ENCODE measurements at regions not wholly inside any gene's neighbourhood (a gene's known extent, or its start where the extent isn't known, plus 50 kb on each side); places are given as distances from the start of the nearest gene placed in this dataset.

DNA sequence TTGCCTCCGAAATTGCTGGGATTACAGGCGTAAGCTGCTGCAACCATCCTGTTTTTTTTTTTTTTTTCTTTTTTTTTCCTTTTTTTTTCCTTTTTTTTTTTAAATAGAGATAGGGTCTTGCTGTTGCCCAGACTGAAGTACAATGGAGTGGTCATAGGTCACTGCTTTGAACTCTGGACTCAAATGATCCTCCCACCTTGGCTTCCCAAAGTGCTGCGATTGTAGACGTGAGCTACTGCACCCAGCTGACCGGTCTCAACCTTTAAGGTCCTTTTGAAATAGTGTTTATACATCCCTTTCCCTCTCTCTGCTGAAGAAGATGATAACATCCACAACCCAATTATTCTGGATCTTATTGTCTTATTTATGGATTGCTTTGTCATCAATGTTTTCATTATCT is 548.7 kb downstream of the GBA3 start:
- Histone ChIP-seq H3K23ac (ENCODE audit: insufficient read length, low read depth, low read length) (no peak overlapping the region), H3K27ac (ENCODE audit: insufficient read length, low read depth, low read length) (no peak overlapping the region), H3K9ac (ENCODE audit: extremely low read depth, insufficient read length, low read length) (no peak overlapping the region), H4K20me1 (ENCODE audit: control insufficient read depth, insufficient read depth, insufficient read length) (no peaks in the 10 kb centered on the region), H2BK12ac (ENCODE audit: insufficient read length, low read depth, low read length) (no peak overlapping the region), H4K91ac (ENCODE audit: insufficient read length, low read depth, low read length) (no peak overlapping the region), H3K56ac (ENCODE audit: insufficient read length, low read depth, low read length) (no peak overlapping the region), H3K4ac (ENCODE audit: low read depth, low read length) (no peak overlapping the region), H3K9me3 (ENCODE audit: control insufficient read depth, low read depth, low read length) (no peaks in the 10 kb centered on the region), H2BK15ac (ENCODE audit: low read depth, low read length) (no peak overlapping the region), H2BK120ac (ENCODE audit: low read depth, low read length, poor library complexity, severe bottlenecking) (no peak overlapping the region), H3K79me2 (ENCODE audit: insufficient read depth, low read length) (no peaks in the 10 kb centered on the region), H2AK5ac (ENCODE audit: insufficient read length, low read length) (no peak overlapping the region), H4K8ac (replicated peaks; ENCODE audit: insufficient read length, low read depth, low read length) (no peak overlapping the region), H3K4me1 (ENCODE audit: insufficient read depth, low read length) (no peaks in the 10 kb centered on the region), H2AFZ (ENCODE audit: low read length) (no peak overlapping the region), H3K27me3 (ENCODE audit: insufficient read depth, low read length) (no peaks in the 10 kb centered on the region), H3K79me1 (ENCODE audit: insufficient read depth, low read depth, low read length, poor library complexity, severe bottlenecking) (no peaks in the 10 kb centered on the region), H3K4me2 (ENCODE audit: insufficient read depth, insufficient read length, low read length) (no peak overlapping the region), H2BK20ac (ENCODE audit: low read depth, low read length, poor library complexity, severe bottlenecking) (no peak overlapping the region), H3K14ac (ENCODE audit: insufficient read depth, low read length) (no peak overlapping the region), H3K23me2 (ENCODE audit: insufficient read length, low read depth, low read length, poor library complexity, severe bottlenecking) (no peaks in the 10 kb centered on the region), H3T11ph (ENCODE audit: low read length) (no peak overlapping the region), H3K18ac (ENCODE audit: insufficient read length, low read depth, low read length) (no peak overlapping the region), H2BK5ac (ENCODE audit: insufficient read length, low read length) (no peak overlapping the region), H4K5ac (ENCODE audit: insufficient read length, low read depth, low read length) (no peak overlapping the region)
- Mint-ChIP-seq H3K27me3 (ENCODE audit: low read depth) (no peaks in the 10 kb centered on the region), H3K4me1 (peaks cover 0 to 4% of the 10 kb centered on the region in 2 experiments; a peak in 2 of 4 replicates), H3K36me3 (ENCODE audit: insufficient read depth in 1 of 3, low read depth in 3 of 3) (no peaks in the 10 kb centered on the region), H3K4me3 (no peak overlapping the region), H3K27ac (no peak overlapping the region), H3K9me3 (no peaks in the 10 kb centered on the region; a peak in 1 of 5 replicates)
- TF ChIP-seq, protein P1, sequence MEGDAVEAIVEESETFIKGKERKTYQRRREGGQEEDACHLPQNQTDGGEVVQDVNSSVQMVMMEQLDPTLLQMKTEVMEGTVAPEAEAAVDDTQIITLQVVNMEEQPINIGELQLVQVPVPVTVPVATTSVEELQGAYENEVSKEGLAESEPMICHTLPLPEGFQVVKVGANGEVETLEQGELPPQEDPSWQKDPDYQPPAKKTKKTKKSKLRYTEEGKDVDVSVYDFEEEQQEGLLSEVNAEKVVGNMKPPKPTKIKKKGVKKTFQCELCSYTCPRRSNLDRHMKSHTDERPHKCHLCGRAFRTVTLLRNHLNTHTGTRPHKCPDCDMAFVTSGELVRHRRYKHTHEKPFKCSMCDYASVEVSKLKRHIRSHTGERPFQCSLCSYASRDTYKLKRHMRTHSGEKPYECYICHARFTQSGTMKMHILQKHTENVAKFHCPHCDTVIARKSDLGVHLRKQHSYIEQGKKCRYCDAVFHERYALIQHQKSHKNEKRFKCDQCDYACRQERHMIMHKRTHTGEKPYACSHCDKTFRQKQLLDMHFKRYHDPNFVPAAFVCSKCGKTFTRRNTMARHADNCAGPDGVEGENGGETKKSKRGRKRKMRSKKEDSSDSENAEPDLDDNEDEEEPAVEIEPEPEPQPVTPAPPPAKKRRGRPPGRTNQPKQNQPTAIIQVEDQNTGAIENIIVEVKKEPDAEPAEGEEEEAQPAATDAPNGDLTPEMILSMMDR (conservative IDR thresholded peaks at IDR 0.05) = no peak
- WGBS (ENCODE audit: extremely low coverage, insufficient read length, low lambda C conversion rate) = no CpG with 5 or more reads among the region's 5 CpGs
- no peak for DNase-seq
